WTC11 (cell line): ENCODE measurements at regions not wholly inside any gene's neighbourhood (a gene's known extent, or its start where the extent isn't known, plus 50 kb on each side); places are given as distances from the start of the nearest gene placed in this dataset.

Experiments
- ATAC-seq: fragments of 200-7000 bp; cut with Tn5 transposase; 2 replicates; pipeline ENCODE4 v1.10.0; 2021; ENCODE audit warnings: mild to moderate bottlenecking, moderate library complexity
- CTCF ChIA-PET: fragments of 300-600 bp; sonication (Branson Sonifier 250); formaldehyde crosslinking; loops from one replicate; lab custom pipeline; 2021; ENCODE audit warnings: antibody characterized with exemption; lab: Charles Lee
- POLR2A ChIA-PET: fragments of 350-600 bp; sonication (Branson Sonifier 250); formaldehyde crosslinking; loops from one replicate; lab custom pipeline; 2021; ENCODE audit warnings: antibody characterized with exemption; lab: Charles Lee
- DNase-seq: peaks from one replicate; pipeline ENCODE4 v3.0.0; 2021; ENCODE audit warnings: low spot score
- H3K27ac Mint-ChIP-seq: 2 replicates; pipeline ENCODE4 v1.8.0; 2021; ENCODE audit warnings: mixed read lengths
- H3K27me3 Mint-ChIP-seq: 2 replicates; pipeline ENCODE4 v1.8.0; 2021; ENCODE audit warnings: low read depth, mild to moderate bottlenecking, moderate library complexity, mixed read lengths
- H3K36me3 Mint-ChIP-seq: 2 replicates; pipeline ENCODE4 v1.8.0; 2021; ENCODE audit warnings: mixed read lengths
- H3K4me1 Mint-ChIP-seq: 2 replicates; pipeline ENCODE4 v1.8.0; 2022; ENCODE audit warnings: mixed read lengths
- H3K4me3 Mint-ChIP-seq: 2 replicates; pipeline ENCODE4 v1.8.0; 2021; ENCODE audit warnings: mild to moderate bottlenecking, moderate library complexity, mixed read lengths
- H3K9me3 Mint-ChIP-seq: 2 replicates; pipeline ENCODE4 v1.8.0; 2021; ENCODE audit warnings: mixed read lengths
- AR ChIP-seq: fragments of 250-450 bp; sonication (Bioruptor Pico); IDR thresholded peaks from 2 replicates; pipeline ENCODE4 v1.9.0; 2021; ENCODE audit warnings: mild to moderate bottlenecking
- CDX4 ChIP-seq: fragments of 250-450 bp; sonication (Bioruptor Pico); IDR thresholded peaks from 2 replicates; pipeline ENCODE4 v1.9.0; 2021; ENCODE audit warnings: moderate library complexity, mild to moderate bottlenecking, inconsistent platforms, borderline replicate concordance
- E2F4 ChIP-seq: sonication (generic); formaldehyde crosslinking; IDR thresholded peaks from 2 replicates; pipeline ENCODE4 v1.8.1; 2022; ENCODE audit warnings: low read depth, mild to moderate bottlenecking, moderate library complexity, missing genetic modification reagents, borderline replicate concordance
- ELF4 ChIP-seq: sonication (generic); formaldehyde crosslinking; IDR thresholded peaks from 2 replicates; pipeline ENCODE4 v1.8.1; 2022; ENCODE audit warnings: low read depth, mild to moderate bottlenecking, moderate library complexity, missing genetic modification reagents
- ERG ChIP-seq: fragments of 250-450 bp; sonication (Bioruptor Pico); IDR thresholded peaks from 2 replicates; pipeline ENCODE4 v1.8.0; 2021; ENCODE audit warnings: mild to moderate bottlenecking
- ESRRA ChIP-seq: sonication (generic); formaldehyde crosslinking; IDR thresholded peaks from 2 replicates; pipeline ENCODE4 v1.8.1; 2022; ENCODE audit warnings: mild to moderate bottlenecking, missing genetic modification reagents, borderline replicate concordance
- JUN ChIP-seq: sonication (generic); formaldehyde crosslinking; IDR thresholded peaks from 2 replicates; pipeline ENCODE4 v1.8.0; 2023; ENCODE audit warnings: mild to moderate bottlenecking, missing genetic modification reagents
- NFE2L1 ChIP-seq: sonication (generic); formaldehyde crosslinking; IDR thresholded peaks from 2 replicates; pipeline ENCODE4 v1.8.1; 2023; ENCODE audit warnings: missing genetic modification reagents
- NFYB ChIP-seq: sonication (generic); formaldehyde crosslinking; conservative IDR thresholded peaks from 2 replicates; pipeline ENCODE4 v1.8.0; 2022; ENCODE audit warnings: low read depth, missing genetic modification reagents
- PRDM15 ChIP-seq: sonication (generic); formaldehyde crosslinking; IDR thresholded peaks from 2 replicates; pipeline ENCODE4 v1.8.0; 2022; ENCODE audit warnings: missing genetic modification reagents
- SMAD4 ChIP-seq: sonication (generic); formaldehyde crosslinking; IDR thresholded peaks from 2 replicates; pipeline ENCODE4 v1.8.0; 2022; ENCODE audit warnings: mild to moderate bottlenecking, missing genetic modification reagents
- TP53 ChIP-seq: sonication (generic); formaldehyde crosslinking; IDR thresholded peaks from 2 replicates; pipeline ENCODE4 v1.8.1; 2023; ENCODE audit warnings: mild to moderate bottlenecking, missing genetic modification reagents
- ZNF232 ChIP-seq: sonication (generic); formaldehyde crosslinking; IDR thresholded peaks from 2 replicates; pipeline ENCODE4 v1.8.0; 2022; ENCODE audit warnings: mild to moderate bottlenecking, missing genetic modification reagents
- TF ChIP-seq, protein P1 (sequence below): fragments of 250-450 bp; sonication (Bioruptor Pico); conservative IDR thresholded peaks from 2 replicates; pipeline ENCODE4 v1.9.0; 2021; ENCODE audit warnings: mild to moderate bottlenecking
- TF ChIP-seq, protein P2 (sequence below): sonication (generic); formaldehyde crosslinking; IDR thresholded peaks from 2 replicates; pipeline ENCODE4 v1.8.0; 2022; ENCODE audit warnings: mild to moderate bottlenecking, missing genetic modification reagents
- TF ChIP-seq, protein P3 (sequence below): sonication (generic); formaldehyde crosslinking; IDR thresholded peaks from 2 replicates; pipeline ENCODE4 v1.8.0; 2023; ENCODE audit warnings: missing genetic modification reagents, mild to moderate bottlenecking, borderline replicate concordance

DNA sequence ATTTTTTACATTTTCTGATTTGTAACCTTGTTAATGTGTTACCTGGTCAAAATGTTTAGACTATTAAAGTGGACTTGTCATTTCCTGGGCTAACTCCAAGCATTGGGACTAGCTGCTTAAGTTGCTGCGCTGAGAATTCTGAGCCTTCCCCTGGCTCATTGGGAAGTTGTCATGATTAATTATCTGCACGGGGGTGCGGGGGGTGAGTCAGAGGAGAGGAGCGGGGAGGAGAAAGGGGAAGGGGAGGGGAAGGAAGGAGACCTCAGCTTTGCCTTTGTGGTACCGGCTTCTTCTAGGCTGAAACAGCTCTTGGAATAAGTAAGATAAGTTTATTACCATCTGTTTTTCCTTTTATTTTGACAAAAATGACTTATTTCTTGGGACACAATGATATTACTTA lies 52.9 kb upstream of the APCDD1 start:
- CTCF ChIA-PET: no interaction called here
- 0 out of 2 replicates have a peak, but pooled peaks cover 3% of the 10 kb centered on the region for H3K9me3 Mint-ChIP-seq
- TF ChIP-seq AR (CRISPR knock-in tag) (no peak), E2F4 (CRISPR knock-in tag) (no peak), CDX4 (CRISPR knock-in tag) (no peak), ELF4 (CRISPR knock-in tag) (no peak), ERG (CRISPR knock-in tag) (no peak), ESRRA (CRISPR knock-in tag) (no peak)
- TF ChIP-seq, all 79 proteins: peak for 0
- no peak overlapping the region for H3K4me3 Mint-ChIP-seq
- ATAC-seq (no peak), DNase-seq (no peak)
- POLR2A ChIA-PET: no interaction called here
- H3K4me1 Mint-ChIP-seq: peaks cover 46% of the 10 kb centered on the region
- H3K27ac Mint-ChIP-seq: no peak overlapping the region
- no peaks in the 10 kb centered on the region for H3K36me3 Mint-ChIP-seq
- H3K27me3 Mint-ChIP-seq: no peaks in the 10 kb centered on the region

- 0 out of 2 replicates have a peak, but pooled peaks cover 2% of the 10 kb centered on the region for H3K9me3 Mint-ChIP-seq
- DNase-seq (no peak), ATAC-seq (no peak)
- no peaks in the 10 kb centered on the region for H3K27me3 Mint-ChIP-seq
- no peaks in the 10 kb centered on the region for H3K36me3 Mint-ChIP-seq
- H3K27ac Mint-ChIP-seq: no peak overlapping the region
- H3K4me3 Mint-ChIP-seq: no peak overlapping the region
- ChIA-PET CTCF (no interaction called here), POLR2A (no interaction called here)
- H3K4me1 Mint-ChIP-seq: peaks cover 50% of the 10 kb centered on the region
- TF ChIP-seq NFE2L1 (no peak), TP53 (CRISPR knock-in tag) (no peak), JUN (CRISPR knock-in tag) (no peak), PRDM15 (CRISPR knock-in tag) (no peak), NFYB (CRISPR knock-in tag) (no peak), ZNF232 (no peak), SMAD4 (CRISPR knock-in tag) (no peak)
- TF ChIP-seq, protein P1, sequence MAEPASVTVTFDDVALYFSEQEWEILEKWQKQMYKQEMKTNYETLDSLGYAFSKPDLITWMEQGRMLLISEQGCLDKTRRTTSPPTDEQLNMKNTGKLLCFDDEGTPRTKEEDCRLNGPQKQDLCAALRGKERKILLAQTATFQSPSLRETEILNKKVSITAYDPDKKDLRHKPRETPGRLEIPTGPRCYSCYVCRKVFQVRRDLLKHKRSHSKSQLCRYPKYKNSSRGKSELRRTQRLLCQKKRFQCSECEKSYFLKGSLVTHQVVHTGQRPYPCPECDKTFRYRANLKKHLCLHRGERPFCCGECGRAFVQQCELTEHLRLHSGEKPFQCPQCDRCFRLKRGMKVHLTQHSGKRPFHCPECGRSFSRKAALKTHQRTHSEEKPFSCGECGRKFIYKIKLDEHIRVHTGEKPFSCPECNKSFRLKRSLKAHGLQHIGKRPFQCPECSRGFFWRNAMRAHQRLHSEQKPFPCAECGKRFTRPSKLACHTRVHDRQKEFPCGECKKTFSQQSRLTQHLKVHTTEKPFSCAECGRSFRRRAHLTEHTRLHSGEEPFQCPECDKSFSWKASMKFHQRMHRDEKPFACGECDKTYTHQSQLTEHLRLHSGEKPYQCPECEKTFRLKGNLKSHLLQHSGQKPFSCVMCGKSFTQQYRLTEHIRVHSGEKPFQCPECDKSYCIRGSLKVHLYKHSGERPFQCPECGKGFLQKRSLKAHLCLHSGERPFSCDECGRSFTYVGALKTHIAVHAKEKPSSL: no peak
- TF ChIP-seq, protein P2, sequence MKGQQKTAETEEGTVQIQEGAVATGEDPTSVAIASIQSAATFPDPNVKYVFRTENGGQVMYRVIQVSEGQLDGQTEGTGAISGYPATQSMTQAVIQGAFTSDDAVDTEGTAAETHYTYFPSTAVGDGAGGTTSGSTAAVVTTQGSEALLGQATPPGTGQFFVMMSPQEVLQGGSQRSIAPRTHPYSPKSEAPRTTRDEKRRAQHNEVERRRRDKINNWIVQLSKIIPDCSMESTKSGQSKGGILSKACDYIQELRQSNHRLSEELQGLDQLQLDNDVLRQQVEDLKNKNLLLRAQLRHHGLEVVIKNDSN: no peak
- TF ChIP-seq, protein P3, sequence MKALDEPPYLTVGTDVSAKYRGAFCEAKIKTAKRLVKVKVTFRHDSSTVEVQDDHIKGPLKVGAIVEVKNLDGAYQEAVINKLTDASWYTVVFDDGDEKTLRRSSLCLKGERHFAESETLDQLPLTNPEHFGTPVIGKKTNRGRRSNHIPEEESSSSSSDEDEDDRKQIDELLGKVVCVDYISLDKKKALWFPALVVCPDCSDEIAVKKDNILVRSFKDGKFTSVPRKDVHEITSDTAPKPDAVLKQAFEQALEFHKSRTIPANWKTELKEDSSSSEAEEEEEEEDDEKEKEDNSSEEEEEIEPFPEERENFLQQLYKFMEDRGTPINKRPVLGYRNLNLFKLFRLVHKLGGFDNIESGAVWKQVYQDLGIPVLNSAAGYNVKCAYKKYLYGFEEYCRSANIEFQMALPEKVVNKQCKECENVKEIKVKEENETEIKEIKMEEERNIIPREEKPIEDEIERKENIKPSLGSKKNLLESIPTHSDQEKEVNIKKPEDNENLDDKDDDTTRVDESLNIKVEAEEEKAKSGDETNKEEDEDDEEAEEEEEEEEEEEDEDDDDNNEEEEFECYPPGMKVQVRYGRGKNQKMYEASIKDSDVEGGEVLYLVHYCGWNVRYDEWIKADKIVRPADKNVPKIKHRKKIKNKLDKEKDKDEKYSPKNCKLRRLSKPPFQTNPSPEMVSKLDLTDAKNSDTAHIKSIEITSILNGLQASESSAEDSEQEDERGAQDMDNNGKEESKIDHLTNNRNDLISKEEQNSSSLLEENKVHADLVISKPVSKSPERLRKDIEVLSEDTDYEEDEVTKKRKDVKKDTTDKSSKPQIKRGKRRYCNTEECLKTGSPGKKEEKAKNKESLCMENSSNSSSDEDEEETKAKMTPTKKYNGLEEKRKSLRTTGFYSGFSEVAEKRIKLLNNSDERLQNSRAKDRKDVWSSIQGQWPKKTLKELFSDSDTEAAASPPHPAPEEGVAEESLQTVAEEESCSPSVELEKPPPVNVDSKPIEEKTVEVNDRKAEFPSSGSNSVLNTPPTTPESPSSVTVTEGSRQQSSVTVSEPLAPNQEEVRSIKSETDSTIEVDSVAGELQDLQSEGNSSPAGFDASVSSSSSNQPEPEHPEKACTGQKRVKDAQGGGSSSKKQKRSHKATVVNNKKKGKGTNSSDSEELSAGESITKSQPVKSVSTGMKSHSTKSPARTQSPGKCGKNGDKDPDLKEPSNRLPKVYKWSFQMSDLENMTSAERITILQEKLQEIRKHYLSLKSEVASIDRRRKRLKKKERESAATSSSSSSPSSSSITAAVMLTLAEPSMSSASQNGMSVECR: no peak
These were observed 52.5 kb upstream of the APCDD1 start for GRCh38 chr18:10401930-10402329.
